ENCODE measurements at regions not wholly inside any gene's neighbourhood (a gene's known extent, or its start where the extent isn't known, plus 50 kb on each side); places are given as distances from the start of the nearest gene placed in this dataset.

- Histone ChIP-seq H3K9me3 (ENCODE audit: control insufficient read depth, low read depth, low read length) (no peaks in the 10 kb centered on the region), H3K4me1 (ENCODE audit: control insufficient read depth, low read depth, low read length) (peaks cover 4% of the 10 kb centered on the region), H3K36me3 (ENCODE audit: control insufficient read depth, low read depth, low read length) (no peaks in the 10 kb centered on the region), H3K27ac (ENCODE audit: low read length) (no peak overlapping the region), H3K27me3 (ENCODE audit: control insufficient read depth, insufficient read depth, low read length) (no peaks in the 10 kb centered on the region), H3K4me3 (ENCODE audit: low read length) (no peak overlapping the region), H3K9ac (ENCODE audit: low read length) (no peak overlapping the region)
These were observed 424.1 kb upstream of the RBMS3 start for GRCh38 chr3:28856796-28857195.

DNA sequence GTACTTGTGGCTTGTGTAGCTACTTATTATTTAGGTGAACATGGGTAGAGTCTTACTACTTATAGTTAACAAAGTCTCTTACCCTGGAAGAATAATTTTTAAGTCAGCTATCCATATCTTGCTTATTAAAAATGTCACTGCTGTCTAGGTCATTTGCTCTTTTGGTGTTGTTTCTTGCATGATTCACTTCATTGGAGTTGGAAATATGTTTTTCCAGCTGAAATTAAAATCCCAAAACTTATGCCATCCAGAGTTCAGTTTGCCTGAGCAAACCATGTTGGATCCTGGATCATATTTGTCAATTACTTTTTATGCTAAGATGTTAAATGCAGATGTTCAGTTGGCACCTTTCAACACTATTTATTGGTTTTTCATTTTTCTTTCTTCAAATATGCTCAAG, 421.0 kb upstream of the RBMS3 start:
- H3K27me3 ChIP-seq (ENCODE audit: control insufficient read depth, insufficient read depth, low read length) = no peaks in the 10 kb centered on the region
- H3K9ac ChIP-seq (ENCODE audit: low read length) = no peak overlapping the region
- peaks cover 11% of the 10 kb centered on the region for H3K4me1 ChIP-seq (ENCODE audit: control insufficient read depth, low read depth, low read length)
- H3K27ac ChIP-seq (ENCODE audit: low read length) = no peak overlapping the region
- no peak overlapping the region for H3K4me3 ChIP-seq (ENCODE audit: low read length)
- no peaks in the 10 kb centered on the region for H3K9me3 ChIP-seq (ENCODE audit: control insufficient read depth, low read depth, low read length)
- H3K36me3 ChIP-seq (ENCODE audit: control insufficient read depth, low read depth, low read length) = no peaks in the 10 kb centered on the region

DNA sequence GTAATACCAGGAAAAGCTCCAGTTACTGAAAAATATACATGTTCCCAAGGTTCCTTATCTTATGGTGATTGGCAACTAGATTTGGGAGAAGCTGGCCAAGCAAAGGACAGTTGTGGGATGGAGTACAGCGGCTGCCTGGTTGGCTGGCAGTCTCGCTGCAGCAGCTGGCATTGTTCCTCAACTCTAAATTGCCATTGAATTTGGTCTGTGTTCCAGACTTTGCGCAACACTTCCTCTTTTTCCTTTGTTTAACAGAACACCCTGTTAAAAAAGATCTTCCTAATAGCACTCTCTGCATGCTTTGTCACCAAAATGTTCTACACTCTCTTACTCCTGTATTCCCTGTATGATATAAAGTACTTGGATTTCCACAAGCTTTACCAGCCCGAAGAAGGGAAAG, 420.6 kb upstream of the RBMS3 start:
- Histone ChIP-seq H3K36me3 (ENCODE audit: control insufficient read depth, low read depth, low read length) (no peaks in the 10 kb centered on the region), H3K4me3 (ENCODE audit: low read length) (no peak overlapping the region), H3K9ac (ENCODE audit: low read length) (no peak overlapping the region), H3K27ac (ENCODE audit: low read length) (no peak overlapping the region), H3K27me3 (ENCODE audit: control insufficient read depth, insufficient read depth, low read length) (no peaks in the 10 kb centered on the region), H3K4me1 (ENCODE audit: control insufficient read depth, low read depth, low read length) (peaks cover 11% of the 10 kb centered on the region), H3K9me3 (ENCODE audit: control insufficient read depth, low read depth, low read length) (no peaks in the 10 kb centered on the region)

DNA sequence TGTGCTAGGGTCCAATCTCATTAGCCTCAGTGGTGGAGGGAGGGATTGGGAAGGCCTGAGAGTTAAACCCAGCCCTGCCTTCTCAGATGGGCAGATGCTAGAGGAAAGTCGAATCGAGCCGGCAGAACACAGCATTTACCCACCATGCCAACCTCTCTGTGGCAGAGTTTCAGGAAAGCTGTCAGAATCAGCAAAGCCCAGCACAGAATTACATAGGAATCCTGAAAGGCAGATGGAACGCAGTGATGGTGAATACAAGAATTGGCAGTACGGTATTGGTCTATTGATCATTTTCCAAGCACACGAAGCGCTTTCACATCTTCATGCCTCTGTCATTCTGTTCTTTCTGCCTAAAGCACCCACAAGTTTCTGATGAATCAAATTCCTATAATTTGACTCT, 417.7 kb upstream of the RBMS3 start:
- Histone ChIP-seq H3K27me3 (ENCODE audit: control insufficient read depth, insufficient read depth, low read length) (no peaks in the 10 kb centered on the region), H3K9me3 (ENCODE audit: control insufficient read depth, low read depth, low read length) (no peaks in the 10 kb centered on the region), H3K9ac (ENCODE audit: low read length) (no peak overlapping the region), H3K27ac (ENCODE audit: low read length) (no peak overlapping the region), H3K4me3 (ENCODE audit: low read length) (no peak overlapping the region), H3K36me3 (ENCODE audit: control insufficient read depth, low read depth, low read length) (no peaks in the 10 kb centered on the region), H3K4me1 (ENCODE audit: control insufficient read depth, low read depth, low read length) (peaks cover 18% of the 10 kb centered on the region)

DNA sequence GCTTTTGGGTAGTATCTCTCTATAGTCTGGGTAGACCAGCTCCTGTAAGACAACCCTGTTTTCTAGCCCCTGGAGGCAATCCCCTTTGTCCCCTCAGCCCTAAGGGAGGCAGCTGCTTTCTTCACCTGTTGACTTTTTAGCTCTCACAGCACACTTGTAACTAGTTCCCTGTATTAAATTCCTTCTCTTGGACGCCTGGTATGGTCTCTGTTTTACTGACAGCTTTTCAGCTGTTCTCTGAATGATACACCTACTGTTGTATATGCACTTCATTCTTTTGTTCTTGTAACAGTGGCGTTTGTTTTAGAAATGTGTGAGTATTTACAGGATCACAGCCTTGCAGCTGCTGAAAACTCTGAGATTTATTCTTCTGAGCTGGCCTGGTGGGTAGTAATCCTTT, 413.0 kb upstream of the RBMS3 start:
- Histone ChIP-seq H3K4me3 (ENCODE audit: low read length) (no peak overlapping the region), H3K9me3 (ENCODE audit: control insufficient read depth, low read depth, low read length) (no peaks in the 10 kb centered on the region), H3K27me3 (ENCODE audit: control insufficient read depth, insufficient read depth, low read length) (no peaks in the 10 kb centered on the region), H3K27ac (ENCODE audit: low read length) (no peak overlapping the region), H3K4me1 (ENCODE audit: control insufficient read depth, low read depth, low read length) (peaks cover 7% of the 10 kb centered on the region), H3K9ac (ENCODE audit: low read length) (no peak overlapping the region), H3K36me3 (ENCODE audit: control insufficient read depth, low read depth, low read length) (no peaks in the 10 kb centered on the region)

DNA sequence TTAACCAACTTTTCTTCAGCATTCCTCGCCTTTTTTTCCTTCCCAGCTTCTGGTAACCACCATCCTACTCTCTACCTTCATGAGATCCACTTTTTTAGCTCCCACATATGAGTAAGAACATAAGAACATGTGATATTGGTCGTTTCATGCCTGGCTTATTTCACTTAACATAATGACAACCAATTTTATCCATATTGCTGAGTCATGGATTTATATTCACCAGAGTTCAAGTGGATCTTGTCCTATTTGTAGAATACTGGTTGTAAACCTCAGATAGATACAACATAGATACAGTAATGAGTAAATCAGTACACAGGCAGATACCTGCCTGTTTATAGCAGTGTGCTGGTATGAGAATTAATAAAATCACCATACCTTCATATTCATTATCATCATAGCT, 412.0 kb upstream of the RBMS3 start:
- Histone ChIP-seq H3K36me3 (ENCODE audit: control insufficient read depth, low read depth, low read length) (no peaks in the 10 kb centered on the region), H3K27me3 (ENCODE audit: control insufficient read depth, insufficient read depth, low read length) (no peaks in the 10 kb centered on the region), H3K4me3 (ENCODE audit: low read length) (no peak overlapping the region), H3K4me1 (ENCODE audit: control insufficient read depth, low read depth, low read length) (peaks cover 7% of the 10 kb centered on the region), H3K27ac (ENCODE audit: low read length) (no peak overlapping the region), H3K9me3 (ENCODE audit: control insufficient read depth, low read depth, low read length) (no peaks in the 10 kb centered on the region), H3K9ac (ENCODE audit: low read length) (no peak overlapping the region)

- H3K9ac ChIP-seq (ENCODE audit: low read length) = no peak overlapping the region
- H3K4me1 ChIP-seq (ENCODE audit: control insufficient read depth, low read depth, low read length) = no peaks in the 10 kb centered on the region
- no peak overlapping the region for H3K27ac ChIP-seq (ENCODE audit: low read length)
- no peak overlapping the region for H3K4me3 ChIP-seq (ENCODE audit: low read length)
- no peaks in the 10 kb centered on the region for H3K36me3 ChIP-seq (ENCODE audit: control insufficient read depth, low read depth, low read length)
- no peaks in the 10 kb centered on the region for H3K9me3 ChIP-seq (ENCODE audit: control insufficient read depth, low read depth, low read length)
- no peaks in the 10 kb centered on the region for H3K27me3 ChIP-seq (ENCODE audit: control insufficient read depth, insufficient read depth, low read length)
These were observed 403.0 kb upstream of the RBMS3 start for GRCh38 chr3:28877912-28878311.

- Histone ChIP-seq H3K36me3 (ENCODE audit: control insufficient read depth, low read depth, low read length) (no peaks in the 10 kb centered on the region), H3K27me3 (ENCODE audit: control insufficient read depth, insufficient read depth, low read length) (no peaks in the 10 kb centered on the region), H3K9me3 (ENCODE audit: control insufficient read depth, low read depth, low read length) (no peaks in the 10 kb centered on the region), H3K4me1 (ENCODE audit: control insufficient read depth, low read depth, low read length) (no peaks in the 10 kb centered on the region), H3K27ac (ENCODE audit: low read length) (no peak overlapping the region), H3K4me3 (ENCODE audit: low read length) (no peak overlapping the region), H3K9ac (ENCODE audit: low read length) (no peak overlapping the region)
These were observed 390.5 kb upstream of the RBMS3 start for GRCh38 chr3:28890373-28890772.

GRCh38 chr3:28891485-28891884, 389.4 kb upstream of the RBMS3 start:
- Histone ChIP-seq H3K27me3 (ENCODE audit: control insufficient read depth, insufficient read depth, low read length) (no peaks in the 10 kb centered on the region), H3K9me3 (ENCODE audit: control insufficient read depth, low read depth, low read length) (no peaks in the 10 kb centered on the region), H3K4me1 (ENCODE audit: control insufficient read depth, low read depth, low read length) (no peaks in the 10 kb centered on the region), H3K36me3 (ENCODE audit: control insufficient read depth, low read depth, low read length) (no peaks in the 10 kb centered on the region), H3K4me3 (ENCODE audit: low read length) (no peak overlapping the region), H3K27ac (ENCODE audit: low read length) (no peak overlapping the region), H3K9ac (ENCODE audit: low read length) (no peak overlapping the region)

- no peaks in the 10 kb centered on the region for H3K27me3 ChIP-seq (ENCODE audit: control insufficient read depth, insufficient read depth, low read length)
- H3K4me3 ChIP-seq (ENCODE audit: low read length) = no peak overlapping the region
- no peaks in the 10 kb centered on the region for H3K36me3 ChIP-seq (ENCODE audit: control insufficient read depth, low read depth, low read length)
- no peak overlapping the region for H3K27ac ChIP-seq (ENCODE audit: low read length)
- H3K9me3 ChIP-seq (ENCODE audit: control insufficient read depth, low read depth, low read length) = no peaks in the 10 kb centered on the region
- no peaks in the 10 kb centered on the region for H3K4me1 ChIP-seq (ENCODE audit: control insufficient read depth, low read depth, low read length)
- no peak overlapping the region for H3K9ac ChIP-seq (ENCODE audit: low read length)
These were observed 380.6 kb upstream of the RBMS3 start for GRCh38 chr3:28900301-28900700.

GRCh38 chr3:28901018-28901417, 379.9 kb upstream of the RBMS3 start:
- H3K9ac ChIP-seq (ENCODE audit: low read length) = no peak overlapping the region
- no peaks in the 10 kb centered on the region for H3K36me3 ChIP-seq (ENCODE audit: control insufficient read depth, low read depth, low read length)
- H3K4me3 ChIP-seq (ENCODE audit: low read length) = no peak overlapping the region
- no peaks in the 10 kb centered on the region for H3K9me3 ChIP-seq (ENCODE audit: control insufficient read depth, low read depth, low read length)
- H3K4me1 ChIP-seq (ENCODE audit: control insufficient read depth, low read depth, low read length) = no peaks in the 10 kb centered on the region
- H3K27me3 ChIP-seq (ENCODE audit: control insufficient read depth, insufficient read depth, low read length) = no peaks in the 10 kb centered on the region
- no peak overlapping the region for H3K27ac ChIP-seq (ENCODE audit: low read length)

- Histone ChIP-seq H3K4me3 (ENCODE audit: low read length) (no peak overlapping the region), H3K4me1 (ENCODE audit: control insufficient read depth, low read depth, low read length) (no peaks in the 10 kb centered on the region), H3K9ac (ENCODE audit: low read length) (no peak overlapping the region), H3K27ac (ENCODE audit: low read length) (no peak overlapping the region), H3K36me3 (ENCODE audit: control insufficient read depth, low read depth, low read length) (no peaks in the 10 kb centered on the region), H3K9me3 (ENCODE audit: control insufficient read depth, low read depth, low read length) (no peaks in the 10 kb centered on the region), H3K27me3 (ENCODE audit: control insufficient read depth, insufficient read depth, low read length) (no peaks in the 10 kb centered on the region)
These were observed 377.7 kb upstream of the RBMS3 start for GRCh38 chr3:28903171-28903601.
